Endodermal cell (in vitro differentiated cells): ENCODE measurements at regions not wholly inside any gene's neighbourhood (a gene's known extent, or its start where the extent isn't known, plus 50 kb on each side); places are given as distances from the start of the nearest gene placed in this dataset.

Source experiments
- DNase-seq: peaks from one replicate; pipeline ENCODE4 v3.0.0-alpha.2; 2017
- H3K27ac ChIP-seq: 2 replicates; pipeline ENCODE4 v1.5.1; 2013; ENCODE audit warnings: mild to moderate bottlenecking, low read depth, low read length, moderate library complexity
- H3K27me3 ChIP-seq: 2 replicates; pipeline ENCODE4 v1.6.1; 2013; ENCODE audit warnings: mild to moderate bottlenecking, low read length, moderate library complexity; ENCODE audit not compliant: insufficient read depth, control insufficient read depth, poor library complexity, severe bottlenecking
- H3K36me3 ChIP-seq: 2 replicates; pipeline ENCODE4 v1.7.0; 2013; ENCODE audit warnings: mild to moderate bottlenecking, low read length, moderate library complexity; ENCODE audit not compliant: control insufficient read depth, insufficient read depth
- H3K4me1 ChIP-seq: one replicate; pipeline ENCODE4 v1.7.0; 2013; ENCODE audit warnings: low read length; ENCODE audit not compliant: control insufficient read depth, insufficient read depth
- H3K4me3 ChIP-seq: 2 replicates; pipeline ENCODE4 v1.5.1; 2013; ENCODE audit warnings: mild to moderate bottlenecking, low read length, moderate library complexity
- H3K9ac ChIP-seq: 2 replicates; pipeline ENCODE4 v1.6.1; 2013; ENCODE audit warnings: mild to moderate bottlenecking, low read length, moderate library complexity; ENCODE audit not compliant: poor library complexity, severe bottlenecking; ENCODE audit errors: extremely low read depth
- H3K9me3 ChIP-seq: 2 replicates; pipeline ENCODE4 v1.6.1; 2013; ENCODE audit warnings: mild to moderate bottlenecking, low read length, moderate library complexity; ENCODE audit not compliant: control insufficient read depth
- H3K27ac Mint-ChIP-seq: 2 replicates; pipeline ENCODE4 v1.8.0; 2020; ENCODE audit warnings: mixed read lengths
- H3K27me3 Mint-ChIP-seq: 2 replicates; pipeline ENCODE4 v1.8.0; 2021; ENCODE audit warnings: mild to moderate bottlenecking, mixed read lengths; ENCODE audit not compliant: insufficient read depth
- H3K36me3 Mint-ChIP-seq: 2 replicates; pipeline ENCODE4 v1.8.0; 2020; ENCODE audit warnings: low read depth, mixed read lengths
- H3K4me1 Mint-ChIP-seq: 2 replicates; pipeline ENCODE4 v1.8.0; 2020; ENCODE audit warnings: mixed read lengths
- H3K4me3 Mint-ChIP-seq: 2 replicates; pipeline ENCODE4 v1.8.0; 2020; ENCODE audit warnings: mild to moderate bottlenecking, moderate library complexity, mixed read lengths
- H3K9me3 Mint-ChIP-seq: 2 replicates; pipeline ENCODE4 v1.8.0; 2020; ENCODE audit warnings: mild to moderate bottlenecking, mixed read lengths
- CTCF ChIP-seq: fragments of 200-600 bp; sonication (generic); conservative IDR thresholded peaks from 2 replicates; pipeline ENCODE4 v1.5.0; 2021; ENCODE audit warnings: antibody characterized with exemption, mild to moderate bottlenecking
- WGBS, 2 experiments: methylation state at CpG; one replicate each; pipeline versions ENCODE4 v1.1.5 to v1.1.7; 2013; ENCODE audit warnings: missing lambda C conversion rate in 2 of 2, mixed read lengths in 1 of 2; ENCODE audit not compliant: insufficient coverage in 1 of 2, insufficient read length in 1 of 2; 5-methylcytosine and 5-hydroxymethylcytosine counted together

GRCh38 chrX:82757614-82758013, 750.5 kb upstream of the POU3F4 start:
- TF ChIP-seq CTCF, result no peak
- no peaks in the 10 kb centered on the region for H3K27me3 ChIP-seq
- no peaks in the 10 kb centered on the region for H3K36me3 ChIP-seq
- Mint-ChIP-seq H3K27me3 (no peaks in the 10 kb centered on the region), H3K9me3 (peaks cover 50% of the 10 kb centered on the region), H3K4me1 (no peaks in the 10 kb centered on the region), H3K4me3 (no peak overlapping the region), H3K36me3 (no peaks in the 10 kb centered on the region), H3K27ac (no peak overlapping the region)
- no peaks in the 10 kb centered on the region for H3K9me3 ChIP-seq
- no peak overlapping the region for H3K9ac ChIP-seq
- 96 to 100% methylated on average over 2 of the region's 3 CpGs for WGBS, 2 experiments
- no peak for DNase-seq
- no peak overlapping the region for H3K4me3 ChIP-seq
- H3K27ac ChIP-seq, result no peak overlapping the region
- H3K4me1 ChIP-seq, result no peaks in the 10 kb centered on the region

- Histone ChIP-seq H3K36me3 (no peaks in the 10 kb centered on the region), H3K27ac (no peak overlapping the region), H3K27me3 (no peaks in the 10 kb centered on the region), H3K4me1 (no peaks in the 10 kb centered on the region), H3K9ac (no peak overlapping the region), H3K4me3 (no peak overlapping the region), H3K9me3 (no peaks in the 10 kb centered on the region)
- H3K27ac Mint-ChIP-seq, result no peak overlapping the region
- no CpG with 5 or more reads among the region's 2 CpGs for WGBS, 2 experiments
- peaks cover 55% of the 10 kb centered on the region for H3K9me3 Mint-ChIP-seq
- DNase-seq, result no peak
- H3K4me1 Mint-ChIP-seq, result no peaks in the 10 kb centered on the region
- no peak for TF ChIP-seq CTCF
- no peak overlapping the region for H3K4me3 Mint-ChIP-seq
- no peaks in the 10 kb centered on the region for H3K27me3 Mint-ChIP-seq
- no peaks in the 10 kb centered on the region for H3K36me3 Mint-ChIP-seq
Observed at GRCh38 chrX:82764521-82764920, 743.6 kb upstream of the POU3F4 start.

- no peaks in the 10 kb centered on the region for H3K4me1 ChIP-seq
- H3K36me3 Mint-ChIP-seq, result no peaks in the 10 kb centered on the region
- no peak overlapping the region for H3K4me3 Mint-ChIP-seq
- no peaks in the 10 kb centered on the region for H3K36me3 ChIP-seq
- no peak overlapping the region for H3K27ac Mint-ChIP-seq
- H3K9me3 Mint-ChIP-seq, result peaks cover 55% of the 10 kb centered on the region
- H3K27me3 ChIP-seq, result no peaks in the 10 kb centered on the region
- H3K27ac ChIP-seq, result no peak overlapping the region
- no peaks in the 10 kb centered on the region for H3K4me1 Mint-ChIP-seq
- 90% methylated on average over 1 of the region's 1 CpG; no CpG with 5 or more reads in 1 of the 2 experiments for WGBS, 2 experiments
- DNase-seq, result no peak
- H3K9me3 ChIP-seq, result no peaks in the 10 kb centered on the region
- no peak overlapping the region for H3K9ac ChIP-seq
- no peaks in the 10 kb centered on the region for H3K27me3 Mint-ChIP-seq
- TF ChIP-seq CTCF, result no peak
- H3K4me3 ChIP-seq, result no peak overlapping the region
Observed at GRCh38 chrX:82765811-82766210, 742.3 kb upstream of the POU3F4 start.
